DOHH2 (cell line): ENCODE measurements at regions not wholly inside any gene's neighbourhood (a gene's known extent, or its start where the extent isn't known, plus 50 kb on each side); places are given as distances from the start of the nearest gene placed in this dataset.

Experiments used
- H3F3A ChIP-seq: fragments of 200-600 bp; sonication (generic), shearing (Covaris generic); 2 replicates; pipeline ENCODE4 v1.6.0; 2016; ENCODE audit warnings: antibody characterized with exemption, mild to moderate bottlenecking; ENCODE audit not compliant: control insufficient read depth, insufficient read depth
- H3K27ac ChIP-seq: fragments of 200-600 bp; sonication (generic); 2 replicates; pipeline ENCODE4 v1.5.1; 2014; ENCODE audit warnings: low read depth, mild to moderate bottlenecking, low read length, moderate library complexity
- H3K27me3 ChIP-seq: fragments of 200-600 bp; sonication (generic); 2 replicates; pipeline ENCODE4 v1.6.1; 2014; ENCODE audit warnings: mild to moderate bottlenecking, low read length, mixed read lengths; ENCODE audit not compliant: control insufficient read depth
- H3K36me3 ChIP-seq: fragments of 200-600 bp; sonication (generic); 2 replicates; pipeline ENCODE4 v1.6.1; 2014; ENCODE audit warnings: mild to moderate bottlenecking, low read length, moderate library complexity, mixed read lengths; ENCODE audit not compliant: control insufficient read depth
- H3K4me1 ChIP-seq: fragments of 200-600 bp; sonication (generic); 2 replicates; pipeline ENCODE4 v1.6.1; 2014; ENCODE audit warnings: mild to moderate bottlenecking, low read length, mixed read lengths; ENCODE audit not compliant: control insufficient read depth
- H3K4me2 ChIP-seq: fragments of 200-600 bp; sonication (generic); 2 replicates; pipeline ENCODE4 v1.6.0; 2014; ENCODE audit warnings: mild to moderate bottlenecking, low read length, moderate library complexity
- H3K4me3 ChIP-seq: fragments of 200-600 bp; sonication (generic); 2 replicates; pipeline ENCODE4 v1.5.1; 2014; ENCODE audit warnings: mild to moderate bottlenecking, low read length, mixed read lengths
- H3K79me2 ChIP-seq: fragments of 200-600 bp; sonication (generic); 2 replicates; pipeline ENCODE4 v1.6.1; 2014; ENCODE audit warnings: mild to moderate bottlenecking, low read length, mixed read lengths; ENCODE audit not compliant: control insufficient read depth
- H3K9me2 ChIP-seq: fragments of 200-600 bp; sonication (generic); replicated peaks from 2 replicates; pipeline ENCODE4 v1.6.1; 2014; ENCODE audit warnings: mild to moderate bottlenecking, low read length, mixed read lengths; ENCODE audit not compliant: control insufficient read depth
- H3K9me3 ChIP-seq: fragments of 200-600 bp; sonication (generic); 2 replicates; pipeline ENCODE4 v1.6.1; 2014; ENCODE audit warnings: antibody characterized with exemption, low read length, mixed read lengths; ENCODE audit not compliant: control insufficient read depth, insufficient read depth
- H4K20me1 ChIP-seq: fragments of 200-600 bp; sonication (generic); 2 replicates; pipeline ENCODE4 v1.6.0; 2014; ENCODE audit warnings: low read depth, mild to moderate bottlenecking, antibody characterized with exemption, low read length, moderate library complexity; ENCODE audit not compliant: control insufficient read depth, insufficient read depth
- CTCF ChIP-seq: fragments of 200-600 bp; sonication (generic); IDR thresholded peaks from one replicate; pipeline ENCODE4 v1.5.1; 2014; ENCODE audit warnings: antibody characterized with exemption, mild to moderate bottlenecking, low read depth, low read length; ENCODE audit not compliant: poor library complexity, severe bottlenecking
- EZH2phosphoT487 ChIP-seq: fragments of 200-600 bp; sonication (generic); IDR thresholded peaks from 2 replicates; pipeline ENCODE4 v1.6.1; 2017; ENCODE audit warnings: borderline replicate concordance, mild to moderate bottlenecking, antibody characterized with exemption, low read length, moderate library complexity, mixed read lengths

GRCh38 chr13:106821979-106822378 is 254.0 kb upstream of the ARGLU1 start:
- Histone ChIP-seq H3K4me1 (no peaks in the 10 kb centered on the region), H3K9me3 (no peaks in the 10 kb centered on the region), H3K4me2 (no peak overlapping the region), H3K27me3 (no peaks in the 10 kb centered on the region), H3K27ac (no peak overlapping the region), H3F3A (no peaks in the 10 kb centered on the region), H4K20me1 (no peaks in the 10 kb centered on the region), H3K36me3 (no peaks in the 10 kb centered on the region), H3K79me2 (no peaks in the 10 kb centered on the region), H3K4me3 (no peak overlapping the region), H3K9me2 (no peaks in the 10 kb centered on the region)
- TF ChIP-seq EZH2phosphoT487 = no peak
- TF ChIP-seq CTCF = no peak

GRCh38 chr13:106819413-106820180 is 251.7 kb upstream of the ARGLU1 start:
- Histone ChIP-seq H3K27ac (no peak overlapping the region), H3K79me2 (no peaks in the 10 kb centered on the region), H3K4me2 (no peak overlapping the region), H3K36me3 (no peaks in the 10 kb centered on the region), H4K20me1 (no peaks in the 10 kb centered on the region), H3K9me3 (no peaks in the 10 kb centered on the region), H3K27me3 (no peaks in the 10 kb centered on the region), H3K4me1 (no peaks in the 10 kb centered on the region), H3K4me3 (no peak overlapping the region), H3F3A (no peaks in the 10 kb centered on the region), H3K9me2 (no peaks in the 10 kb centered on the region)
- no peak for TF ChIP-seq CTCF
- TF ChIP-seq EZH2phosphoT487 = no peak

- Histone ChIP-seq H3K79me2 (no peaks in the 10 kb centered on the region), H4K20me1 (no peaks in the 10 kb centered on the region), H3K4me3 (no peak overlapping the region), H3K36me3 (no peaks in the 10 kb centered on the region), H3K4me1 (no peaks in the 10 kb centered on the region), H3F3A (no peaks in the 10 kb centered on the region), H3K27ac (no peak overlapping the region), H3K4me2 (no peak overlapping the region), H3K9me3 (no peaks in the 10 kb centered on the region), H3K9me2 (no peaks in the 10 kb centered on the region), H3K27me3 (no peaks in the 10 kb centered on the region)
- TF ChIP-seq CTCF (no peak), EZH2phosphoT487 (no peak)
These were observed 251.0 kb upstream of the ARGLU1 start for GRCh38 chr13:106818971-106819370.
